GM12878 (cell line): ENCODE measurements at regions not wholly inside any gene's neighbourhood (a gene's known extent, or its start where the extent isn't known, plus 50 kb on each side); places are given as distances from the start of the nearest gene placed in this dataset.

ENCODE experiments used
- ATAC-seq: fragments of 200-7000 bp; cut with Tn5 transposase; 3 replicates; pipeline ENCODE4 v1.9.1; 2020; ENCODE audit warnings: mild to moderate bottlenecking, moderate library complexity
- BruUV-seq: library from RNA; stranded (reverse); fragments of 400-500 nt; replicated peaks from 2 replicates; lab custom pipeline; 2021; lab: Mats Ljungman, UMichigan
- CTCF ChIA-PET: fragments of 300-600 bp; sonication (Branson Sonifier 250); formaldehyde crosslinking; extraction: SDS; loops from one replicate; lab custom pipeline; 2021; ENCODE audit warnings: inconsistent platforms; lab: Yijun Ruan, JAX
- POLR2A ChIA-PET: fragments of 350-600 bp; formaldehyde crosslinking; extraction: SDS; loops from one replicate; lab custom pipeline; 2021; ENCODE audit warnings: inconsistent platforms; lab: Charles Lee
- RAD21 ChIA-PET: fragments of 300-600 bp; sonication (Branson Sonifier 250); formaldehyde crosslinking; loops from one replicate; lab custom pipeline; 2023; ENCODE audit warnings: antibody characterized with exemption; ENCODE audit not compliant: unreplicated experiment; lab: Charles Lee
- SMC1A ChIA-PET: fragments of 300-600 bp; sonication (Branson Sonifier 250); formaldehyde crosslinking; loops from one replicate; lab custom pipeline; 2023; ENCODE audit not compliant: unreplicated experiment, uncharacterized antibody; lab: Charles Lee
- DNase-seq: peaks from one replicate; pipeline ENCODE4 v3.0.0-alpha.2; 2011; ENCODE audit warnings: low read depth, low spot score
- FAIRE-seq: peaks from 3 replicates; lab custom pipeline; 2011; peaks lifted over from hg19 to GRCh38; lab: Jason Lieb, UNC
- H2AFZ ChIP-seq: 2 replicates; pipeline ENCODE4 v1.6.0; 2011; ENCODE audit warnings: low read depth, low read length, control low read depth; ENCODE audit not compliant: control insufficient read depth
- H3K27ac ChIP-seq: 2 replicates; pipeline ENCODE4 v1.5.1; 2011; ENCODE audit warnings: control low read depth; ENCODE audit not compliant: control insufficient read depth, insufficient read depth
- H3K27me3 ChIP-seq, 2 experiments: replicated peaks in 1 of 2; 2 replicates each; pipeline versions ENCODE4 v1.6.0 to v1.6.1; 2011; ENCODE audit warnings: low read length in 1 of 2; ENCODE audit not compliant: control insufficient read depth in 2 of 2, insufficient read depth in 2 of 2
- H3K36me3 ChIP-seq, 2 experiments: 2 replicates each; pipeline ENCODE4 v1.5.1; 2011; ENCODE audit warnings: low read length in 1 of 2; ENCODE audit not compliant: control insufficient read depth in 2 of 2, insufficient read depth in 2 of 2
- H3K4me1 ChIP-seq: 2 replicates; pipeline ENCODE4 v1.6.1; 2011; ENCODE audit warnings: mild to moderate bottlenecking, low read length, moderate library complexity, mixed read lengths; ENCODE audit not compliant: control insufficient read depth, insufficient read depth
- H3K4me2 ChIP-seq: 2 replicates; pipeline ENCODE4 v1.6.0; 2011; ENCODE audit warnings: control low read depth; ENCODE audit not compliant: control insufficient read depth, insufficient read depth
- H3K4me3 ChIP-seq: fragments of 200-600 bp; sonication (generic); 2 replicates; pipeline ENCODE4 v1.5.1; 2016
- H3K79me2 ChIP-seq: 2 replicates; pipeline ENCODE4 v1.6.0; 2011; ENCODE audit warnings: low read length; ENCODE audit not compliant: control insufficient read depth, insufficient read depth
- H3K9ac ChIP-seq: 2 replicates; pipeline ENCODE4 v1.8.0; 2011; ENCODE audit warnings: low read length, control low read depth, mixed read lengths; ENCODE audit not compliant: control insufficient read depth, insufficient read depth
- H3K9me3 ChIP-seq: replicated peaks from 3 replicates; pipeline ENCODE4 v1.5.1; 2011; ENCODE audit warnings: mild to moderate bottlenecking, low read length; ENCODE audit not compliant: control insufficient read depth, insufficient read depth
- H4K20me1 ChIP-seq: 2 replicates; pipeline ENCODE4 v1.6.0; 2011; ENCODE audit not compliant: control insufficient read depth, insufficient read depth
- CHD2 ChIP-seq: IDR thresholded peaks from 2 replicates; pipeline ENCODE4 v1.6.1; 2011; ENCODE audit warnings: low read depth, low read length, improper control_type of control experiment, borderline replicate concordance
- CHD4 ChIP-seq: fragments of 200-600 bp; sonication (generic); IDR thresholded peaks from 2 replicates; pipeline ENCODE4 v1.6.1; 2016; ENCODE audit warnings: mild to moderate bottlenecking
- ELK1 ChIP-seq: IDR thresholded peaks from 2 replicates; pipeline ENCODE4 v1.6.1; 2012; ENCODE audit warnings: low read depth, low read length, improper control_type of control experiment
- FOXK2 ChIP-seq: fragments of 450-650 bp; IDR thresholded peaks from 2 replicates; pipeline ENCODE4 v1.6.1; 2017; ENCODE audit warnings: mild to moderate bottlenecking, moderate library complexity
- IRF4 ChIP-seq: IDR thresholded peaks from 2 replicates; pipeline ENCODE4 v1.6.1; 2011; ENCODE audit warnings: low read depth, low read length
- MLLT1 ChIP-seq: fragments of 450-650 bp; IDR thresholded peaks from 2 replicates; pipeline ENCODE4 v1.6.1; 2016; ENCODE audit warnings: mild to moderate bottlenecking
- MTA3 ChIP-seq: IDR thresholded peaks from 2 replicates; pipeline ENCODE4 v1.6.1; 2012; ENCODE audit warnings: low read length, inconsistent platforms, borderline replicate concordance
- PAX8 ChIP-seq: fragments of 450-650 bp; IDR thresholded peaks from 2 replicates; pipeline ENCODE4 v1.6.1; 2017; ENCODE audit warnings: mild to moderate bottlenecking, moderate library complexity
- POLR2A ChIP-seq: IDR thresholded peaks from 2 replicates; pipeline ENCODE4 v1.6.1; 2011; ENCODE audit warnings: low read depth, mild to moderate bottlenecking, low read length
- WGBS: methylation state at CpG from one replicate; pipeline ENCODE4 v1.1.6; 2016; ENCODE audit warnings: low lambda C conversion rate; ENCODE audit not compliant: insufficient replicate concordance, insufficient coverage; ENCODE audit errors: missing lambda C conversion rate; 5-methylcytosine and 5-hydroxymethylcytosine counted together
- in situ Hi-C: fragments of 300-500 bp; cut with MboI; formaldehyde crosslinking; loops from 9 replicates; pipeline ENCODE4 v1.14.3; 2018; ENCODE audit warnings: mixed read lengths
- intact Hi-C: fragments of 100-400 bp; cut with micrococcal nuclease; formaldehyde crosslinking; loops from one replicate; pipeline ENCODE4 v1.14.2; 2022; ENCODE audit not compliant: unreplicated experiment

GRCh38 chr6:79392094-79392493, 145.1 kb downstream of the LCA5 start (continued):
- no peak for TF ChIP-seq MTA3

GRCh38 chr6:79391480-79391879, 145.8 kb downstream of the LCA5 start:
- ChIA-PET CTCF (no interaction called here), RAD21 (no interaction called here), SMC1A (no interaction called here), POLR2A (no interaction called here)
- Histone ChIP-seq H3K27ac (no peak overlapping the region), H3K9ac (no peak overlapping the region), H3K27me3 (no peaks in the 10 kb centered on the region), H3K4me2 (no peak overlapping the region), H3K4me1 (no peaks in the 10 kb centered on the region), H3K4me3 (no peak overlapping the region), H3K79me2 (no peaks in the 10 kb centered on the region), H3K9me3 (no peaks in the 10 kb centered on the region), H2AFZ (no peak overlapping the region), H4K20me1 (no peaks in the 10 kb centered on the region), H3K36me3 (no peaks in the 10 kb centered on the region)
- TF ChIP-seq IRF4, result no peak
- no peak for TF ChIP-seq PAX8
- no peak for TF ChIP-seq POLR2A
- no peak for TF ChIP-seq CHD2
- TF ChIP-seq CHD4, result no peak
- no peak for TF ChIP-seq FOXK2
- TF ChIP-seq ELK1, result no peak
- TF ChIP-seq MLLT1, result no peak
- in situ Hi-C loops (no loop called here), intact Hi-C loops (no loop called here)
- 0% methylated on average over 1 of the region's 1 CpG for WGBS
- no peak for ATAC-seq
- FAIRE-seq, result no peak
- DNase-seq, result no peak
- BruUV-seq, result no TSS peak
